GM23338 (cell line): ENCODE measurements at regions not wholly inside any gene's neighbourhood (a gene's known extent, or its start where the extent isn't known, plus 50 kb on each side); places are given as distances from the start of the nearest gene placed in this dataset.

Experiments used
- CREB1 ChIP-seq: fragments of 250-450 bp; sonication (Bioruptor Pico); IDR thresholded peaks from 2 replicates; pipeline ENCODE4 v1.5.0; 2020; ENCODE audit warnings: low read depth, mild to moderate bottlenecking, moderate library complexity
- CTCF ChIP-seq, 2 experiments: fragments of 200-600 bp in 1 of 2; sonication (generic) in 1 of 2; conservative IDR thresholded peaks; 2 replicates each; pipeline versions ENCODE4 v1.5.1 to v1.6.1; 2016 to 2017; ENCODE audit warnings: antibody characterized with exemption in 2 of 2, low read depth in 2 of 2, mild to moderate bottlenecking in 2 of 2, moderate library complexity in 1 of 2
- EZH2 ChIP-seq: fragments of 200-600 bp; sonication (generic); IDR thresholded peaks from one replicate; pipeline ENCODE4 v1.8.0; 2017; ENCODE audit warnings: antibody characterized with exemption, mild to moderate bottlenecking, low read depth; ENCODE audit not compliant: unreplicated experiment
- EZH2phosphoT487 ChIP-seq: fragments of 200-600 bp; sonication (generic); IDR thresholded peaks from one replicate; pipeline ENCODE4 v1.8.1; 2018; ENCODE audit warnings: antibody characterized with exemption; ENCODE audit not compliant: unreplicated experiment
- JUNB ChIP-seq: IDR thresholded peaks from one replicate; pipeline ENCODE4 v1.6.1; 2016; ENCODE audit warnings: antibody characterized with exemption; ENCODE audit not compliant: unreplicated experiment
- NANOG ChIP-seq: IDR thresholded peaks from 2 replicates; pipeline ENCODE4 v1.6.1; 2016; ENCODE audit warnings: antibody characterized with exemption, borderline replicate concordance
- POLR2AphosphoS5 ChIP-seq: IDR thresholded peaks from 2 replicates; pipeline ENCODE4 v1.6.1; 2016; ENCODE audit warnings: antibody characterized with exemption, low read depth
- REST ChIP-seq: IDR thresholded peaks from one replicate; pipeline ENCODE4 v1.6.1; 2018; ENCODE audit warnings: antibody characterized with exemption; ENCODE audit not compliant: unreplicated experiment
- STAT1 ChIP-seq: IDR thresholded peaks from one replicate; pipeline ENCODE4 v1.6.1; 2016; ENCODE audit warnings: antibody characterized with exemption; ENCODE audit not compliant: unreplicated experiment
- ZNF114 ChIP-seq: fragments of 250-450 bp; sonication (Bioruptor Pico); IDR thresholded peaks from 2 replicates; pipeline ENCODE4 v1.5.0; 2020; ENCODE audit warnings: mild to moderate bottlenecking, moderate library complexity
- ZNF331 ChIP-seq: fragments of 250-450 bp; sonication (Bioruptor Pico); IDR thresholded peaks from 2 replicates; pipeline ENCODE4 v1.5.0; 2020; ENCODE audit warnings: low read depth, mild to moderate bottlenecking, moderate library complexity
- TF ChIP-seq, protein P1 (sequence below): IDR thresholded peaks from 2 replicates; pipeline ENCODE4 v1.6.1; 2016; ENCODE audit warnings: antibody characterized with exemption
- TF ChIP-seq, protein P2 (sequence below): fragments of 250-450 bp; sonication (Bioruptor Pico); IDR thresholded peaks from 2 replicates; pipeline ENCODE4 v1.5.0; 2020; ENCODE audit warnings: mild to moderate bottlenecking, moderate library complexity

DNA sequence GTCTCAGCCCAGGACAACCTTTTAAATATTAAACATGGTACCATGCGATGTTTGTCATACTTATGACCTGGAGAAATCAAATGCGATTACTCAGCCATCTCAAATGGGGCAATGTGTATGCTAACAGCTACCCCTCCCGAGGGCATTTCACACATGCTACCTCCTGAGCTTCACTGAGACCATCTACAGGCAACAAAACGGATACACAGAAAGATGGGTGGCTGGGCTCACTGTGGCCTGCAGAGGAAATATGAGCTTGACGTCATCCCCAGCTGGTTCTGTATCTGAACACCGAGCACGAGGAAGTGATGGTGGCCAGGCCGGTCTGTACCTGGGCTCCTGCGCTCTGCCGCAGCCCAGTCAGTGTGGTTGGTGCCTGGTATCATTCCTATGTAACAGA, 374.3 kb downstream of the RPS24 start:
- TF ChIP-seq CTCF (conservative IDR thresholded peaks at IDR 0.05; ENCODE audit: low read depth in 2 of 2) (no peak), POLR2AphosphoS5 (no peak), REST (no peak), ZNF114 (CRISPR knock-in tag) (no peak), EZH2 (no peak), JUNB (no peak), ZNF331 (no peak), CREB1 (CRISPR knock-in tag) (no peak), EZH2phosphoT487 (no peak), STAT1 (no peak), NANOG (no peak)
- TF ChIP-seq, protein P1, sequence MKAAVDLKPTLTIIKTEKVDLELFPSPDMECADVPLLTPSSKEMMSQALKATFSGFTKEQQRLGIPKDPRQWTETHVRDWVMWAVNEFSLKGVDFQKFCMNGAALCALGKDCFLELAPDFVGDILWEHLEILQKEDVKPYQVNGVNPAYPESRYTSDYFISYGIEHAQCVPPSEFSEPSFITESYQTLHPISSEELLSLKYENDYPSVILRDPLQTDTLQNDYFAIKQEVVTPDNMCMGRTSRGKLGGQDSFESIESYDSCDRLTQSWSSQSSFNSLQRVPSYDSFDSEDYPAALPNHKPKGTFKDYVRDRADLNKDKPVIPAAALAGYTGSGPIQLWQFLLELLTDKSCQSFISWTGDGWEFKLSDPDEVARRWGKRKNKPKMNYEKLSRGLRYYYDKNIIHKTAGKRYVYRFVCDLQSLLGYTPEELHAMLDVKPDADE = no peak
- TF ChIP-seq, protein P2, sequence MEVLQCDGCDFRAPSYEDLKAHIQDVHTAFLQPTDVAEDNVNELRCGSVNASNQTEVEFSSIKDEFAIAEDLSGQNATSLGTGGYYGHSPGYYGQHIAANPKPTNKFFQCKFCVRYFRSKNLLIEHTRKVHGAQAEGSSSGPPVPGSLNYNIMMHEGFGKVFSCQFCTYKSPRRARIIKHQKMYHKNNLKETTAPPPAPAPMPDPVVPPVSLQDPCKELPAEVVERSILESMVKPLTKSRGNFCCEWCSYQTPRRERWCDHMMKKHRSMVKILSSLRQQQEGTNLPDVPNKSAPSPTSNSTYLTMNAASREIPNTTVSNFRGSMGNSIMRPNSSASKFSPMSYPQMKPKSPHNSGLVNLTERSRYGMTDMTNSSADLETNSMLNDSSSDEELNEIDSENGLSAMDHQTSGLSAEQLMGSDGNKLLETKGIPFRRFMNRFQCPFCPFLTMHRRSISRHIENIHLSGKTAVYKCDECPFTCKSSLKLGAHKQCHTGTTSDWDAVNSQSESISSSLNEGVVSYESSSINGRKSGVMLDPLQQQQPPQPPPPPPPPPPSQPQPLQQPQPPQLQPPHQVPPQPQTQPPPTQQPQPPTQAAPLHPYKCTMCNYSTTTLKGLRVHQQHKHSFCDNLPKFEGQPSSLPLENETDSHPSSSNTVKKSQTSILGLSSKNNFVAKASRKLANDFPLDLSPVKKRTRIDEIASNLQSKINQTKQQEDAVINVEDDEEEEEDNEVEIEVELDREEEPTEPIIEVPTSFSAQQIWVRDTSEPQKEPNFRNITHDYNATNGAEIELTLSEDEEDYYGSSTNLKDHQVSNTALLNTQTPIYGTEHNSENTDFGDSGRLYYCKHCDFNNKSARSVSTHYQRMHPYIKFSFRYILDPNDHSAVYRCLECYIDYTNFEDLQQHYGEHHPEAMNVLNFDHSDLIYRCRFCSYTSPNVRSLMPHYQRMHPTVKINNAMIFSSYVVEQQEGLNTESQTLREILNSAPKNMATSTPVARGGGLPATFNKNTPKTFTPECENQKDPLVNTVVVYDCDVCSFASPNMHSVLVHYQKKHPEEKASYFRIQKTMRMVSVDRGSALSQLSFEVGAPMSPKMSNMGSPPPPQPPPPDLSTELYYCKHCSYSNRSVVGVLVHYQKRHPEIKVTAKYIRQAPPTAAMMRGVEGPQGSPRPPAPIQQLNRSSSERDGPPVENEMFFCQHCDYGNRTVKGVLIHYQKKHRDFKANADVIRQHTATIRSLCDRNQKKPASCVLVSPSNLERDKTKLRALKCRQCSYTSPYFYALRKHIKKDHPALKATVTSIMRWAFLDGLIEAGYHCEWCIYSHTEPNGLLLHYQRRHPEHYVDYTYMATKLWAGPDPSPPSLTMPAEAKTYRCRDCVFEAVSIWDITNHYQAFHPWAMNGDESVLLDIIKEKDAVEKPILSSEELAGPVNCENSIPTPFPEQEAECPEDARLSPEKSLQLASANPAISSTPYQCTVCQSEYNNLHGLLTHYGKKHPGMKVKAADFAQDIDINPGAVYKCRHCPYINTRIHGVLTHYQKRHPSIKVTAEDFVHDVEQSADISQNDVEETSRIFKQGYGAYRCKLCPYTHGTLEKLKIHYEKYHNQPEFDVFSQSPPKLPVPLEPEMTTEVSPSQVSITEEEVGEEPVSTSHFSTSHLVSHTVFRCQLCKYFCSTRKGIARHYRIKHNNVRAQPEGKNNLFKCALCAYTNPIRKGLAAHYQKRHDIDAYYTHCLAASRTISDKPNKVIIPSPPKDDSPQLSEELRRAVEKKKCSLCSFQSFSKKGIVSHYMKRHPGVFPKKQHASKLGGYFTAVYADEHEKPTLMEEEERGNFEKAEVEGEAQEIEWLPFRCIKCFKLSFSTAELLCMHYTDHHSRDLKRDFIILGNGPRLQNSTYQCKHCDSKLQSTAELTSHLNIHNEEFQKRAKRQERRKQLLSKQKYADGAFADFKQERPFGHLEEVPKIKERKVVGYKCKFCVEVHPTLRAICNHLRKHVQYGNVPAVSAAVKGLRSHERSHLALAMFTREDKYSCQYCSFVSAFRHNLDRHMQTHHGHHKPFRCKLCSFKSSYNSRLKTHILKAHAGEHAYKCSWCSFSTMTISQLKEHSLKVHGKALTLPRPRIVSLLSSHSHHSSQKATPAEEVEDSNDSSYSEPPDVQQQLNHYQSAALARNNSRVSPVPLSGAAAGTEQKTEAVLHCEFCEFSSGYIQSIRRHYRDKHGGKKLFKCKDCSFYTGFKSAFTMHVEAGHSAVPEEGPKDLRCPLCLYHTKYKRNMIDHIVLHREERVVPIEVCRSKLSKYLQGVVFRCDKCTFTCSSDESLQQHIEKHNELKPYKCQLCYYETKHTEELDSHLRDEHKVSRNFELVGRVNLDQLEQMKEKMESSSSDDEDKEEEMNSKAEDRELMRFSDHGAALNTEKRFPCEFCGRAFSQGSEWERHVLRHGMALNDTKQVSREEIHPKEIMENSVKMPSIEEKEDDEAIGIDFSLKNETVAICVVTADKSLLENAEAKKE (CRISPR knock-in tag) = no peak
